ENCODE measurements at regions not wholly inside any gene's neighbourhood (a gene's known extent, or its start where the extent isn't known, plus 50 kb on each side); places are given as distances from the start of the nearest gene placed in this dataset.

GRCh38 chr4:3671571-3672464 is 94.4 kb upstream of the ADRA2C start:
- Mint-ChIP-seq H3K36me3 (ENCODE audit: insufficient read depth) (no peaks in the 10 kb centered on the region), H3K4me3 (no peak overlapping the region), H3K27me3 (ENCODE audit: low read depth) (peaks cover 17% of the 10 kb centered on the region), H3K9me3 (peaks cover 5% of the 10 kb centered on the region), H3K4me1 (ENCODE audit: low read depth) (no peaks in the 10 kb centered on the region)
- ATAC-seq, result no peak
- DNase-seq, result no peak

GRCh38 chr4:3670521-3671519 is 95.4 kb upstream of the ADRA2C start:
- H3K4me1 Mint-ChIP-seq (ENCODE audit: low read depth), result no peaks in the 10 kb centered on the region
- DNase-seq (no peak), ATAC-seq (no peak)
- no peaks in the 10 kb centered on the region for H3K36me3 Mint-ChIP-seq (ENCODE audit: insufficient read depth)
- H3K4me3 Mint-ChIP-seq, result no peak overlapping the region
- H3K27me3 Mint-ChIP-seq (ENCODE audit: low read depth), result peaks cover 8% of the 10 kb centered on the region
- peaks cover 5% of the 10 kb centered on the region for H3K9me3 Mint-ChIP-seq

- no peaks in the 10 kb centered on the region for H3K4me1 Mint-ChIP-seq (ENCODE audit: low read depth)
- ATAC-seq, result no peak
These were observed 96.6 kb upstream of the ADRA2C start for GRCh38 chr4:3669553-3669949.

GRCh38 chr4:3668825-3669552 is 97.2 kb upstream of the ADRA2C start:
- Mint-ChIP-seq H3K4me1 (ENCODE audit: low read depth) (no peaks in the 10 kb centered on the region), H3K36me3 (ENCODE audit: insufficient read depth) (no peaks in the 10 kb centered on the region), H3K9me3 (peaks cover 5% of the 10 kb centered on the region), H3K27me3 (ENCODE audit: low read depth) (peaks cover 6% of the 10 kb centered on the region), H3K4me3 (no peak overlapping the region)
- ATAC-seq (no peak), DNase-seq (no peak)

More at GRCh38 chr4:3669553-3669949, 96.6 kb upstream of the ADRA2C start:
- Mint-ChIP-seq H3K36me3 (ENCODE audit: insufficient read depth) (no peaks in the 10 kb centered on the region), H3K4me3 (no peak overlapping the region), H3K9me3 (peaks cover 5% of the 10 kb centered on the region), H3K27me3 (ENCODE audit: low read depth) (peaks cover 6% of the 10 kb centered on the region)
- DNase-seq, result no peak

- Mint-ChIP-seq H3K27me3 (ENCODE audit: low read depth) (peaks cover 4% of the 10 kb centered on the region), H3K4me3 (no peak overlapping the region), H3K9me3 (peaks cover 5% of the 10 kb centered on the region), H3K36me3 (ENCODE audit: insufficient read depth) (no peaks in the 10 kb centered on the region), H3K4me1 (ENCODE audit: low read depth) (no peaks in the 10 kb centered on the region)
- DNase-seq (no peak), ATAC-seq (no peak)
These were observed 98.9 kb upstream of the ADRA2C start for GRCh38 chr4:3667258-3667657.

- H3K4me1 Mint-ChIP-seq (ENCODE audit: low read depth), result no peaks in the 10 kb centered on the region
- H3K9me3 Mint-ChIP-seq, result peaks cover 5% of the 10 kb centered on the region
- H3K4me3 Mint-ChIP-seq, result no peak overlapping the region
- H3K27me3 Mint-ChIP-seq (ENCODE audit: low read depth), result peaks cover 4% of the 10 kb centered on the region
- no peak for DNase-seq
- no peak for ATAC-seq
- H3K36me3 Mint-ChIP-seq (ENCODE audit: insufficient read depth), result no peaks in the 10 kb centered on the region
These were observed 99.9 kb upstream of the ADRA2C start for GRCh38 chr4:3666263-3666662.

- Mint-ChIP-seq H3K4me1 (ENCODE audit: low read depth) (no peaks in the 10 kb centered on the region), H3K9me3 (peaks cover 5% of the 10 kb centered on the region), H3K27me3 (ENCODE audit: low read depth) (peaks cover 6% of the 10 kb centered on the region), H3K36me3 (ENCODE audit: insufficient read depth) (no peaks in the 10 kb centered on the region), H3K4me3 (no peak overlapping the region)
- DNase-seq, result no peak
- ATAC-seq, result no peak
These were observed 100.8 kb upstream of the ADRA2C start for GRCh38 chr4:3665360-3665891.

GRCh38 chr4:3663791-3664190 is 102.4 kb upstream of the ADRA2C start:
- peaks cover 5% of the 10 kb centered on the region for H3K9me3 Mint-ChIP-seq
- ATAC-seq, result no peak
- H3K27me3 Mint-ChIP-seq (ENCODE audit: low read depth), result peaks cover 12% of the 10 kb centered on the region
- no peak for DNase-seq
- no peaks in the 10 kb centered on the region for H3K36me3 Mint-ChIP-seq (ENCODE audit: insufficient read depth)
- H3K4me3 Mint-ChIP-seq, result no peak overlapping the region
- H3K4me1 Mint-ChIP-seq (ENCODE audit: low read depth), result no peaks in the 10 kb centered on the region

GRCh38 chr4:3662516-3662915 is 103.7 kb upstream of the ADRA2C start:
- ATAC-seq (no peak), DNase-seq (no peak)
- no peaks in the 10 kb centered on the region for H3K4me1 Mint-ChIP-seq (ENCODE audit: low read depth)
- H3K36me3 Mint-ChIP-seq (ENCODE audit: insufficient read depth), result no peaks in the 10 kb centered on the region
- H3K4me3 Mint-ChIP-seq, result no peak overlapping the region
- peaks cover 22% of the 10 kb centered on the region for H3K27me3 Mint-ChIP-seq (ENCODE audit: low read depth)
- H3K9me3 Mint-ChIP-seq, result peaks cover 5% of the 10 kb centered on the region

GRCh38 chr4:3661989-3662388 is 104.2 kb upstream of the ADRA2C start:
- Mint-ChIP-seq H3K9me3 (peaks cover under 1% of the 10 kb centered on the region), H3K4me1 (ENCODE audit: low read depth) (no peaks in the 10 kb centered on the region), H3K27me3 (ENCODE audit: low read depth) (peaks cover 22% of the 10 kb centered on the region), H3K4me3 (no peak overlapping the region), H3K36me3 (ENCODE audit: insufficient read depth) (no peaks in the 10 kb centered on the region)
- DNase-seq (no peak), ATAC-seq (no peak)

GRCh38 chr4:3660928-3661515 is 105.2 kb upstream of the ADRA2C start:
- no peak for DNase-seq
- no peaks in the 10 kb centered on the region for H3K4me1 Mint-ChIP-seq (ENCODE audit: low read depth)
- H3K9me3 Mint-ChIP-seq, result no peaks in the 10 kb centered on the region

GRCh38 chr4:3660086-3660927 is 105.9 kb upstream of the ADRA2C start:
- Mint-ChIP-seq H3K36me3 (ENCODE audit: insufficient read depth) (no peaks in the 10 kb centered on the region), H3K9me3 (no peaks in the 10 kb centered on the region), H3K27me3 (ENCODE audit: low read depth) (peaks cover 30% of the 10 kb centered on the region), H3K4me1 (ENCODE audit: low read depth) (no peaks in the 10 kb centered on the region), H3K4me3 (no peak overlapping the region)
- ATAC-seq (no peak), DNase-seq (no peak)

More at GRCh38 chr4:3660928-3661515, 105.2 kb upstream of the ADRA2C start:
- H3K27me3 Mint-ChIP-seq (ENCODE audit: low read depth), result peaks cover 29% of the 10 kb centered on the region
- no peak for ATAC-seq
- H3K36me3 Mint-ChIP-seq (ENCODE audit: insufficient read depth), result no peaks in the 10 kb centered on the region
- no peak overlapping the region for H3K4me3 Mint-ChIP-seq

GRCh38 chr4:3659131-3659530 is 107.1 kb upstream of the ADRA2C start:
- Mint-ChIP-seq H3K9me3 (no peaks in the 10 kb centered on the region), H3K4me1 (ENCODE audit: low read depth) (no peaks in the 10 kb centered on the region), H3K4me3 (no peak overlapping the region), H3K36me3 (ENCODE audit: insufficient read depth) (no peaks in the 10 kb centered on the region), H3K27me3 (ENCODE audit: low read depth) (peaks cover 33% of the 10 kb centered on the region)
- no peak for ATAC-seq
- no peak for DNase-seq

Data from activated T-cell treated with anti-CD3 and anti-CD28 coated beads, Interleukin-2, amount 50 U/mL, for 4 hours (primary cell).